Uterus (tissue), 2 donors: ENCODE measurements at regions not wholly inside any gene's neighbourhood (a gene's known extent, or its start where the extent isn't known, plus 50 kb on each side); places are given as distances from the start of the nearest gene placed in this dataset.

Experiments used
- CTCF ChIP-seq, 4 experiments: fragments of 200-600 bp in 2 of 4; fragments of 450-650 bp in 2 of 4; sonication (generic) in 2 of 4; IDR thresholded peaks; one replicate each; pipeline ENCODE4 v1.5.1; 2016 to 2019; ENCODE audit warnings: antibody characterized with exemption in 4 of 4, mild to moderate bottlenecking in 2 of 4, moderate library complexity in 1 of 4
- POLR2A ChIP-seq, 2 donors: fragments of 450-650 bp; IDR thresholded peaks; one replicate each; pipeline ENCODE4 v1.6.1; 2016; ENCODE audit warnings: antibody characterized with exemption in 2 of 2, mild to moderate bottlenecking in 1 of 2, moderate library complexity in 1 of 2

GRCh38 chr5:145579301-145579700 lies 255.8 kb downstream of the PRELID2 start:
- TF ChIP-seq CTCF (IDR thresholded peaks at IDR 0.05): no peak
- no peak for TF ChIP-seq POLR2A (IDR thresholded peaks at IDR 0.05)
